OCI-LY7 (cell line): ENCODE measurements at regions not wholly inside any gene's neighbourhood (a gene's known extent, or its start where the extent isn't known, plus 50 kb on each side); places are given as distances from the start of the nearest gene placed in this dataset.

ENCODE experiments used
- CTCF ChIP-seq: fragments of 200-600 bp; sonication (generic); conservative IDR thresholded peaks from 2 replicates; pipeline ENCODE4 v1.5.1; 2014; ENCODE audit warnings: mild to moderate bottlenecking, antibody characterized with exemption, low read length, moderate library complexity, mixed read lengths
- EZH2phosphoT487 ChIP-seq: fragments of 200-600 bp; sonication (generic); IDR thresholded peaks from 2 replicates; pipeline ENCODE4 v1.6.1; 2018; ENCODE audit warnings: low read depth, borderline replicate concordance, mild to moderate bottlenecking, mixed run types, antibody characterized with exemption, low read length, moderate library complexity, mixed read lengths

- no peak for TF ChIP-seq CTCF
- no peak for TF ChIP-seq EZH2phosphoT487
Observed at GRCh38 chr12:68506619-68507018, 104.1 kb upstream of the RAP1B start.
